Smooth muscle cell (in vitro differentiated cells): ENCODE measurements at regions not wholly inside any gene's neighbourhood (a gene's known extent, or its start where the extent isn't known, plus 50 kb on each side); places are given as distances from the start of the nearest gene placed in this dataset.

Source experiments
- DNase-seq: peaks from one replicate; lab custom pipeline; 2025; ENCODE audit not compliant: unreplicated experiment; lab: John Stamatoyannopoulos, UW
- H2AFZ ChIP-seq: fragments of 200-600 bp; sonication (generic); 2 replicates; pipeline ENCODE4 v1.6.0; 2016; ENCODE audit warnings: antibody characterized with exemption, low read depth, mild to moderate bottlenecking
- H3F3A ChIP-seq: fragments of 200-600 bp; sonication (generic); 2 replicates; pipeline ENCODE4 v1.6.0; 2017; ENCODE audit warnings: antibody characterized with exemption, low read depth
- H3K27ac ChIP-seq: fragments of 200-600 bp; sonication (generic); 2 replicates; pipeline ENCODE4 v1.5.1; 2016; ENCODE audit warnings: low read depth, mild to moderate bottlenecking
- H3K27me3 ChIP-seq: fragments of 200-600 bp; sonication (generic); 2 replicates; pipeline ENCODE4 v1.6.1; 2016; ENCODE audit warnings: low read depth, mild to moderate bottlenecking
- H3K36me3 ChIP-seq: fragments of 200-600 bp; sonication (generic); 2 replicates; pipeline ENCODE4 v1.5.1; 2016; ENCODE audit warnings: low read depth
- H3K4me1 ChIP-seq: fragments of 200-600 bp; sonication (generic); 2 replicates; pipeline ENCODE4 v1.5.1; 2016; ENCODE audit warnings: low read depth
- H3K4me2 ChIP-seq: fragments of 200-600 bp; sonication (generic); 2 replicates; pipeline ENCODE4 v1.6.0; 2016; ENCODE audit warnings: mild to moderate bottlenecking
- H3K4me3 ChIP-seq: fragments of 200-600 bp; sonication (generic); 2 replicates; pipeline ENCODE4 v1.5.1; 2016; ENCODE audit warnings: mild to moderate bottlenecking
- H3K79me2 ChIP-seq: fragments of 200-600 bp; sonication (generic); 2 replicates; pipeline ENCODE4 v1.6.0; 2016; ENCODE audit warnings: low read depth, mild to moderate bottlenecking
- H3K9ac ChIP-seq: fragments of 200-600 bp; sonication (generic); 2 replicates; pipeline ENCODE4 v1.6.0; 2016; ENCODE audit warnings: low read depth
- H3K9me3 ChIP-seq: fragments of 200-600 bp; sonication (generic); replicated peaks from 2 replicates; pipeline ENCODE4 v1.5.1; 2016; ENCODE audit warnings: low read depth
- H4K20me1 ChIP-seq: fragments of 200-600 bp; sonication (generic); 2 replicates; pipeline ENCODE4 v1.6.0; 2016; ENCODE audit warnings: low read depth
- CTCF ChIP-seq: fragments of 200-600 bp; sonication (generic); IDR thresholded peaks from 2 replicates; pipeline ENCODE4 v1.5.1; 2017; ENCODE audit warnings: borderline replicate concordance, mild to moderate bottlenecking, antibody characterized with exemption; ENCODE audit not compliant: insufficient read depth, poor library complexity, severe bottlenecking
- WGBS: methylation state at CpG from one replicate; pipeline ENCODE4 v1.1.7; 2016; ENCODE audit warnings: low lambda C conversion rate; 5-methylcytosine and 5-hydroxymethylcytosine counted together

- Histone ChIP-seq H3K9me3 (no peaks in the 10 kb centered on the region), H3F3A (peaks cover 11% of the 10 kb centered on the region), H3K36me3 (no peaks in the 10 kb centered on the region), H4K20me1 (no peaks in the 10 kb centered on the region), H3K9ac (no peak overlapping the region), H3K4me2 (no peak overlapping the region), H2AFZ (no peak overlapping the region), H3K27me3 (no peaks in the 10 kb centered on the region), H3K4me3 (no peak overlapping the region), H3K4me1 (peaks cover 14% of the 10 kb centered on the region), H3K27ac (no peak overlapping the region), H3K79me2 (no peaks in the 10 kb centered on the region)
- no peak for DNase-seq
- WGBS, result 95% methylated on average over 4 of the region's 4 CpGs
- TF ChIP-seq CTCF, result no peak
These were observed 124.9 kb downstream of the MN1 start for GRCh38 chr22:27676545-27677213.

- 50% methylated on average over 27 of the region's 27 CpGs for WGBS
- TF ChIP-seq CTCF, result no peak
- peak overlapping the region; percentile 24 for H2AFZ ChIP-seq
- H3K27me3 ChIP-seq, result no peaks in the 10 kb centered on the region
- no peaks in the 10 kb centered on the region for H3K36me3 ChIP-seq
- no peak overlapping the region for H3K4me2 ChIP-seq
- H4K20me1 ChIP-seq, result no peaks in the 10 kb centered on the region
- no peak overlapping the region for H3K9ac ChIP-seq
- no peak overlapping the region for H3K4me3 ChIP-seq
- no peaks in the 10 kb centered on the region for H3K79me2 ChIP-seq
- no peaks in the 10 kb centered on the region for H3K9me3 ChIP-seq
- no peak overlapping the region for H3K27ac ChIP-seq
- DNase-seq, result peak; percentile 27
- peaks cover 13% of the 10 kb centered on the region for H3K4me1 ChIP-seq
- peaks cover 11% of the 10 kb centered on the region for H3F3A ChIP-seq
These were observed 123.6 kb downstream of the MN1 start for GRCh38 chr22:27677905-27678458.

GRCh38 chr22:27679176-27679575, 122.4 kb downstream of the MN1 start:
- Histone ChIP-seq H3K4me1 (peaks cover 13% of the 10 kb centered on the region), H2AFZ (no peak overlapping the region), H3K9me3 (no peaks in the 10 kb centered on the region), H3K27ac (peak overlapping the region; percentile 48), H3F3A (peaks cover 11% of the 10 kb centered on the region), H3K9ac (no peak overlapping the region), H3K27me3 (no peaks in the 10 kb centered on the region), H4K20me1 (no peaks in the 10 kb centered on the region), H3K4me2 (peak overlapping the region; percentile 51), H3K36me3 (no peaks in the 10 kb centered on the region), H3K4me3 (no peak overlapping the region), H3K79me2 (no peaks in the 10 kb centered on the region)
- WGBS, result 47% methylated on average over 5 of the region's 5 CpGs
- no peak for DNase-seq
- TF ChIP-seq CTCF, result no peak
